DND-41 (cell line): ENCODE measurements at regions not wholly inside any gene's neighbourhood (a gene's known extent, or its start where the extent isn't known, plus 50 kb on each side); places are given as distances from the start of the nearest gene placed in this dataset.
"Not testable (repeated sequence)": the region's sequence is repeated elsewhere in the genome, so short reads cannot be mapped to it uniquely, and the experiment has no call there.

Experiments used
- ATAC-seq: fragments of 200-7000 bp; cut with Tn5 transposase; 3 replicates; pipeline ENCODE4 v1.9.1; 2021; ENCODE audit warnings: low read depth; ENCODE audit not compliant: insufficient read depth
- DNase-seq: peaks from one replicate; pipeline ENCODE4 v3.0.0-alpha.2; 2020
- H2AFZ ChIP-seq: 2 replicates; pipeline ENCODE4 v1.6.0; 2012; ENCODE audit warnings: low read depth, low read length
- H3K27ac ChIP-seq: 2 replicates; pipeline ENCODE4 v1.5.1; 2012; ENCODE audit warnings: low read length, inconsistent platforms
- H3K27me3 ChIP-seq: fragments of 200-600 bp; sonication (generic); 2 replicates; pipeline ENCODE4 v1.6.0; 2012; ENCODE audit warnings: low read length, mild to moderate bottlenecking, inconsistent platforms; ENCODE audit not compliant: insufficient read depth, poor library complexity
- H3K36me3 ChIP-seq: 2 replicates; pipeline ENCODE4 v1.5.1; 2012; ENCODE audit warnings: low read length, inconsistent platforms; ENCODE audit not compliant: insufficient read depth
- H3K4me1 ChIP-seq: 2 replicates; pipeline ENCODE4 v1.5.1; 2012; ENCODE audit warnings: mild to moderate bottlenecking, low read length; ENCODE audit not compliant: insufficient read depth
- H3K4me2 ChIP-seq: 2 replicates; pipeline ENCODE4 v1.6.0; 2012; ENCODE audit warnings: mild to moderate bottlenecking, moderate library complexity, low read length, inconsistent platforms; ENCODE audit not compliant: insufficient read depth
- H3K4me3 ChIP-seq, 2 experiments: fragments of 200-600 bp in 1 of 2; shearing (Covaris generic) in 1 of 2; 2 replicates each; pipeline ENCODE4 v1.5.1; 2012 to 2016; ENCODE audit warnings: inconsistent platforms in 2 of 2, low read length in 2 of 2, mild to moderate bottlenecking in 2 of 2, low read depth in 1 of 2, moderate library complexity in 1 of 2
- H3K79me2 ChIP-seq: 2 replicates; pipeline ENCODE4 v1.6.0; 2012; ENCODE audit warnings: low read length, inconsistent platforms; ENCODE audit not compliant: insufficient read depth
- H3K9ac ChIP-seq: 2 replicates; pipeline ENCODE4 v1.6.0; 2012; ENCODE audit warnings: low read depth, mild to moderate bottlenecking, inconsistent platforms, low read length, moderate library complexity
- H3K9me3 ChIP-seq: 2 replicates; pipeline ENCODE4 v1.5.1; 2012; ENCODE audit warnings: low read length, moderate library complexity, mild to moderate bottlenecking, inconsistent platforms; ENCODE audit not compliant: insufficient read depth, severe bottlenecking
- H4K20me1 ChIP-seq: 2 replicates; pipeline ENCODE4 v1.6.0; 2012; ENCODE audit warnings: low read length; ENCODE audit not compliant: insufficient read depth
- CTCF ChIP-seq: IDR thresholded peaks from 2 replicates; pipeline ENCODE4 v1.5.1; 2012; ENCODE audit warnings: borderline replicate concordance, low read length, moderate library complexity, mild to moderate bottlenecking; ENCODE audit not compliant: poor library complexity, severe bottlenecking; ENCODE audit errors: extremely low read depth
- EZH2 ChIP-seq: IDR thresholded peaks from 3 replicates; pipeline ENCODE4 v1.6.1; 2012; ENCODE audit warnings: borderline replicate concordance, low read depth, mild to moderate bottlenecking, moderate library complexity, low read length, inconsistent platforms; ENCODE audit not compliant: severe bottlenecking

GRCh38 chr5:92248518-92248917 lies 865.4 kb upstream of the ARRDC3 start:
- TF ChIP-seq CTCF (no peak), EZH2 (no peak)
- Histone ChIP-seq H3K9me3 (no peaks in the 10 kb centered on the region), H2AFZ (no peak overlapping the region), H3K9ac (no peak overlapping the region), H3K36me3 (no peaks in the 10 kb centered on the region), H3K4me1 (no peaks in the 10 kb centered on the region), H3K4me3 (no peak overlapping the region), H3K4me2 (no peak overlapping the region), H3K27me3 (no peaks in the 10 kb centered on the region), H3K27ac (no peak overlapping the region), H3K79me2 (no peaks in the 10 kb centered on the region), H4K20me1 (no peaks in the 10 kb centered on the region)
- ATAC-seq (no peak), DNase-seq (no peak)

GRCh38 chr5:92242170-92242569 lies 859.1 kb upstream of the ARRDC3 start:
- Histone ChIP-seq H3K4me2 (no peak overlapping the region), H3K79me2 (no peaks in the 10 kb centered on the region), H3K36me3 (no peaks in the 10 kb centered on the region), H3K9ac (no peak overlapping the region), H4K20me1 (no peaks in the 10 kb centered on the region), H3K4me1 (no peaks in the 10 kb centered on the region), H3K9me3 (no peaks in the 10 kb centered on the region), H2AFZ (no peak overlapping the region), H3K27ac (no peak overlapping the region), H3K4me3 (no peak overlapping the region), H3K27me3 (no peaks in the 10 kb centered on the region)
- ATAC-seq: no peak
- no peak for TF ChIP-seq CTCF
- no peak for TF ChIP-seq EZH2
- no peak for DNase-seq

- no peaks in the 10 kb centered on the region for H3K27me3 ChIP-seq
- H2AFZ ChIP-seq: no peak overlapping the region
- no peaks in the 10 kb centered on the region for H3K36me3 ChIP-seq
- TF ChIP-seq EZH2 (no peak), CTCF (no peak)
- DNase-seq (no peak), ATAC-seq (no peak)
- no peak overlapping the region for H3K27ac ChIP-seq
- H3K4me3 ChIP-seq: no peak overlapping the region
- H4K20me1 ChIP-seq: no peaks in the 10 kb centered on the region
- no peaks in the 10 kb centered on the region for H3K79me2 ChIP-seq
- no peak overlapping the region for H3K4me2 ChIP-seq
- H3K9ac ChIP-seq: no peak overlapping the region
- no peaks in the 10 kb centered on the region for H3K9me3 ChIP-seq
- H3K4me1 ChIP-seq: no peaks in the 10 kb centered on the region
Observed at GRCh38 chr5:92237896-92238295, 854.8 kb upstream of the ARRDC3 start.

DNA sequence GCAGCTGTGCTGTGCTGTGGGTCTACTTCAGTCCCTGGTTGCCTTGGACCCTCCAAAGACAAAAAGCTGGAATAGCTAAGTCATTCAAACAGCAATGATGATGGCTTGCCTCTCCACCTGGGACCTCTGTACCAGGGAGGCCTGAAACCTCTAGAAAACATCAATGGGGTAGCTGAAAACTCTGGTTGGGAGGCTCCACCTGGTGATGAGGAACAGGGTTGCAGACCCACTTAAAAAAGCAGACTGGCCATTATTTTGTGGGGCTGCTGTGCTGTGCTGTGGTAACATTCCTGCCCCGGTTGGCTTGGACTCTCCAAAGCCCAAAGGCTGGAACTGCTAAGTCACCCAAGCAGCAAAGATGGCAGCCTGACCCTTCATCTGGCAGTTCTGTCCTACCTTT lies 839.3 kb upstream of the ARRDC3 start:
- no peak for ATAC-seq
- no peak overlapping the region for H3K9ac ChIP-seq
- no peaks in the 10 kb centered on the region for H3K36me3 ChIP-seq
- H3K27ac ChIP-seq: no peak overlapping the region
- peaks cover 17% of the 10 kb centered on the region for H3K9me3 ChIP-seq
- H3K27me3 ChIP-seq: no peaks in the 10 kb centered on the region
- no peak overlapping the region for H3K4me2 ChIP-seq
- no peak overlapping the region for H3K4me3 ChIP-seq
- H3K4me1 ChIP-seq: no peaks in the 10 kb centered on the region
- H2AFZ ChIP-seq: no peak overlapping the region
- no peaks in the 10 kb centered on the region for H4K20me1 ChIP-seq
- no peak for DNase-seq
- TF ChIP-seq EZH2: no peak
- TF ChIP-seq CTCF: no peak
- H3K79me2 ChIP-seq: no peaks in the 10 kb centered on the region

DNA sequence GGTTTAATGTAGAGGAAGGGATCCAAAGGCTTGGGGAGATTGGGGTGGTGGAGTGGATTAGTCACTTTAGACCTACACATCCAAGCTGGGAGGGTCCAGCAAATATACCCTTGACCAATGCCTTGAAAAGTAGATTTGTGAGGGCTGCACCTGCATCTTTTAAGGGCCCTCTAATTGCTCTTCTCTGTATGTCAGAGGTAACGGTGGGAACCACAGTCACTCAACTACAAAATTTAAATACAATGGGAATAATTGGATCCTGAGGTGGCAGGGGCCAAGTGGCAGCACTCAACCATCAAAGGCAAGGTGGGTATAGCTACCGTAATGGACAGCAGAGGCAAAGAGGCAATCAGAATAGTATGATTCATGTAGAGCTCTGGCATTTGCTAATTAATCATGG lies 833.7 kb upstream of the ARRDC3 start:
- H3K9ac ChIP-seq, H2AFZ ChIP-seq, H3K79me2 ChIP-seq, H3K4me2 ChIP-seq, DNase-seq, H3K4me1 ChIP-seq, H3K36me3 ChIP-seq, H4K20me1 ChIP-seq, H3K4me3 ChIP-seq, H3K9me3 ChIP-seq, H3K27ac ChIP-seq, H3K27me3 ChIP-seq, ATAC-seq: not testable (repeated sequence)
